Retinal pigment epithelial cell (primary cell): ENCODE measurements at regions not wholly inside any gene's neighbourhood (a gene's known extent, or its start where the extent isn't known, plus 50 kb on each side); places are given as distances from the start of the nearest gene placed in this dataset.

Source experiments
- DNase-seq: peaks from one replicate; pipeline ENCODE4 v3.0.0-alpha.2; 2010; ENCODE audit warnings: low read depth
- H3K4me3 ChIP-seq: 2 replicates; pipeline ENCODE4 v1.5.1; 2011; ENCODE audit warnings: mild to moderate bottlenecking, low read length, control low read depth, moderate library complexity
- TF ChIP-seq, protein P1 (sequence below): conservative IDR thresholded peaks from 2 replicates; pipeline ENCODE4 v1.5.1; 2011; ENCODE audit warnings: low read depth, low read length, control low read depth, inconsistent platforms

DNA sequence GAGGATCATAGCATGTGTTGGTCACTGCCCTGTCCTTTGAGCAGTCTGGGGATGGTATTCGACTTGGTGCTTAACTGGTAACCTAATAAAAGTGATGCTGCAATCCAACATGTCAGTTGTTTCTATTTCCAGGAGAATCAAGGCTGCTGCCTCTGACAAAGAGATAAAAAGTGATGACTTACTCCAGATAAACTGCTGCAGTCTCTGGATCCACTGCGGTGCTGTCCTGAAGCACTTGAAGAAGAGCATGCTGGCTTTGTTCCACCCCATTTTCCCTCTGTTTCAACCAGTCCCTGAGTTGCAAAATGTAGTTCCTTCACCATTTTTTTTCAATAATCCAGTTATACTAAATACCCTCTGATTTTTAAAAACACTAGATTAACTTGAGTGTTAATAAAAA, 403.5 kb upstream of the ANKRD30A start:
- H3K4me3 ChIP-seq, result no peak overlapping the region
- DNase-seq, result no peak
- TF ChIP-seq, protein P1, sequence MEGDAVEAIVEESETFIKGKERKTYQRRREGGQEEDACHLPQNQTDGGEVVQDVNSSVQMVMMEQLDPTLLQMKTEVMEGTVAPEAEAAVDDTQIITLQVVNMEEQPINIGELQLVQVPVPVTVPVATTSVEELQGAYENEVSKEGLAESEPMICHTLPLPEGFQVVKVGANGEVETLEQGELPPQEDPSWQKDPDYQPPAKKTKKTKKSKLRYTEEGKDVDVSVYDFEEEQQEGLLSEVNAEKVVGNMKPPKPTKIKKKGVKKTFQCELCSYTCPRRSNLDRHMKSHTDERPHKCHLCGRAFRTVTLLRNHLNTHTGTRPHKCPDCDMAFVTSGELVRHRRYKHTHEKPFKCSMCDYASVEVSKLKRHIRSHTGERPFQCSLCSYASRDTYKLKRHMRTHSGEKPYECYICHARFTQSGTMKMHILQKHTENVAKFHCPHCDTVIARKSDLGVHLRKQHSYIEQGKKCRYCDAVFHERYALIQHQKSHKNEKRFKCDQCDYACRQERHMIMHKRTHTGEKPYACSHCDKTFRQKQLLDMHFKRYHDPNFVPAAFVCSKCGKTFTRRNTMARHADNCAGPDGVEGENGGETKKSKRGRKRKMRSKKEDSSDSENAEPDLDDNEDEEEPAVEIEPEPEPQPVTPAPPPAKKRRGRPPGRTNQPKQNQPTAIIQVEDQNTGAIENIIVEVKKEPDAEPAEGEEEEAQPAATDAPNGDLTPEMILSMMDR, result no peak

DNA sequence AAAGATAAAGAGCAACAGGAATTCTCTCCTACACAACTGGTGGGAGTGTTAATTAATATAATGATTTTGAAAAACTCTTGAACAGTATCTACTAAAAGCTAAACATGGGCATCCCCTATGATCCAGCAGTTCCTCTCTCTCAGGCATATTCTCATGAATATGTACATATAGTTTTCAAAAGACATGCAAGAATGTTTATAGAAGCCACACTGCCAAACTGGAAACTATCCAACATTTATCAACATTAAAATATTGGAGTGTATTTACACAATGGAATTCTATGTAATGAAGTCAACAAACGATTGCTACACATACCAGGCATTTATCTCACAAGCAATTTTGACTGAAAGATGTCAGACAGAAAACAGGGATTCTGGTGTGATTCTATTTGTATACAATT, 404.5 kb upstream of the ANKRD30A start:
- no peak for DNase-seq
- H3K4me3 ChIP-seq, result no peak overlapping the region
- TF ChIP-seq, protein P1, result no peak

DNA sequence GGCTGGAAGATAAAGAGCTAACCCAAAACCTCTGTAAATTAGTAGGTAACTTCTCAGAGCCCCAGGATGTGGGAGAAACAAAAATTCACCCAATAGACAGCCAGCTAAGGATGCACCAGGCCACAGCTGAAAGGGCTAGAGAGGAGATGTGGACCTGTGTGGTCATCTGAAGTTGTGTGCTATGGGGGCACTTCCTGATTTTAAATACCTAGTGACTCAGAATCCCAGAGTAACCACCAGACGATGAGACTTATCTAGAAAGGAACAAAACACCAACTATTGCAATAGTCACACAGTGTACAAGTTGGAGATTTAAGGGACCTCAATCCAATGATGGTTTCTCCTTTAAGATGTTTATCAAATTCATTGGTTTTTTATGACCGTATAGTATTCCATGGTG, 408.3 kb upstream of the ANKRD30A start:
- no peak overlapping the region for H3K4me3 ChIP-seq
- TF ChIP-seq, protein P1, result no peak
- DNase-seq, result no peak

DNA sequence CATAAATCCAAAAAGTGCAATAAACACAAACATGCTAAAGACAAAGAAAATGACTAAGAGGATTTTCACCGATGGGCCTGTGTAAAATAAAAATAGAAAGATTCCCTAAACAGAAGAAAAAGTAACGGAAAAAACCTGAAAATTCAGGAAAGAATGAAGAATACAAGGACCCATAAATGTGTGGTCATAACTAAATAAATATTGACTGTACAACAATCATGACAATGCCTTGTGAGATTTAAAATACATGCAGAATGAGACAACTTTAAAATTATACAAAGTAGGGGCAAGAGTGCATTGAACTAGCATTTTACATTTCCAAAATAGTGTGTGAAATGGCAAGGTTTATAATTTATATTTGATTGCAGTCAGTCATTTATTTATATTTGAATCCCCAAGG, 409.1 kb upstream of the ANKRD30A start:
- TF ChIP-seq, protein P1, result no peak
- no peak overlapping the region for H3K4me3 ChIP-seq
- DNase-seq, result no peak

DNA sequence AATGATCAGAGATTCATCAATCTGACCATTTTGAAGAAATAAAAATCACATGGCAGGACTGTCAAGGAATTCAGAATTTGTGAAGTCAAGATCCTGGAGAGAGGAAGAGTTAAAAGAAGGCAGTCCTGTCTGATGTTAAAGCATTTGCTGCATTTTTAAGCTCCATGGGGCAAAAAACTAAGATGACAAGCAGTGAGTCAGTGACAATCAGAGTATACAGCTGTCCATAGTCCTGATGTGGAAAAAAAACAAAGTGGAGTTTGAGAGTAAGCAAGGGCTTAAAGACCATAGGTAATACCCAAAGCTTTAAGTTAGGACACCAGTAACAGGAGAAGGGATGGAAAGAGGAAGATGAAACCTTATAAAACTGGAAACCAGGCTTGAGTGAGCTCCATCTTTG, 412.7 kb upstream of the ANKRD30A start:
- no peak for DNase-seq
- TF ChIP-seq, protein P1, result no peak
- H3K4me3 ChIP-seq, result no peak overlapping the region

DNA sequence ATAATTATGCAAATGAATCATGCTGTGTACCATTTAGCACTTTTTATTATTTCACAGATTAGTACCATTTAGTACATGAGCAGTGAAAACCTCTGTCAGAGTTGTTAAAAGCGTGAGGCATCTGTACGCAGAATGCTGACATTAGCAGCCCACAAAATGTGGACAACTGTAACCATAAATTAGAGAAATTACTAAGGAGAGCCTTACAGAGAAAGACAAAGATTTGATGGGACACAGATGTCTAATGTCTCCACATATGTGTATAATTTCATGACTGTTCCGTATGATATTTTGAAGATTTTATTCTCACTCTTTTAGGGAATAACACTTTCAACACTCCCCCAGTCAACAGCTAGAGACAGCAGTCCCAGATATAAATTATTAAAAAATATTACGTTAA, 414.0 kb upstream of the ANKRD30A start:
- TF ChIP-seq, protein P1, result no peak
- H3K4me3 ChIP-seq, result no peak overlapping the region
- no peak for DNase-seq

DNA sequence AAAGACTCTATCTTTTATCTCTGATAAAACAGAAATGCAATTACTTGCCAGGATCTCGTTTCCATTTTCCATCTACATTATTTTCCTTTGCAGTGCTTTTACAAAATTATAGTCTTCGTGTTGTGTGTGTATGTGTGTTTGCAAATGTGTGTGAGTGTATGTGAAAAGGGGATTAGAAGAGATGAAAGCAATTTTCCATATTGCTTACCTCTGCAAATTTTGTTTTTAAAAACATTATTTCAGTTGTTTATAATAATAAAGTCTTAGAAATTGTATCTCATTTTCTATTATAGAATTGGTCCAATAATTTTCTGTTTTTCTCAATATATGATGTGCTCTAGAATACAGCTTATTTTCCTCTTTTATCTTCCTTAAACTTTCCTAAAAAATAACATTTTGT, 421.3 kb upstream of the ANKRD30A start:
- no peak overlapping the region for H3K4me3 ChIP-seq
- DNase-seq, result no peak
- TF ChIP-seq, protein P1, result no peak
